Lower lobe of right lung (tissue), 2 donors: ENCODE measurements at regions not wholly inside any gene's neighbourhood (a gene's known extent, or its start where the extent isn't known, plus 50 kb on each side); places are given as distances from the start of the nearest gene placed in this dataset.

Source experiments
- ATAC-seq, 2 donors: fragments of 200-7000 bp; cut with Tn5 transposase; one replicate each; pipeline ENCODE4 v1.9.1; 2020 to 2022; ENCODE audit warnings: mild to moderate bottlenecking in 2 of 2, moderate library complexity in 2 of 2
- DNase-seq: peaks from one replicate; pipeline ENCODE4 v3.0.0-alpha.2; 2020
- H3K27ac ChIP-seq: fragments of 200-600 bp; one replicate; pipeline ENCODE4 v1.8.0; 2022
- H3K27me3 ChIP-seq: fragments of 200-600 bp; one replicate; pipeline ENCODE4 v1.8.0; 2022; ENCODE audit warnings: low read depth
- H3K36me3 ChIP-seq: fragments of 200-600 bp; one replicate; pipeline ENCODE4 v1.8.0; 2022; ENCODE audit warnings: mild to moderate bottlenecking
- H3K4me1 ChIP-seq: fragments of 200-600 bp; one replicate; pipeline ENCODE4 v1.8.0; 2022
- H3K4me3 ChIP-seq: fragments of 200-600 bp; one replicate; pipeline ENCODE4 v1.8.0; 2022; ENCODE audit warnings: mild to moderate bottlenecking
- H3K9me3 ChIP-seq: fragments of 200-600 bp; one replicate; pipeline ENCODE4 v1.8.0; 2022
- CTCF ChIP-seq: fragments of 200-600 bp; IDR thresholded peaks from one replicate; pipeline ENCODE4 v1.8.0; 2022; ENCODE audit warnings: antibody characterized with exemption, mild to moderate bottlenecking
- intact Hi-C: fragments of 100-400 bp; cut with DNase I; formaldehyde crosslinking; loops from one replicate; pipeline ENCODE4 v1.11.0; 2022
- donor health status: DM: no; HTN: yes; CAD: no; lungs with severe emphysema.

- Histone ChIP-seq H3K9me3 (no peaks in the 10 kb centered on the region), H3K4me3 (no peak overlapping the region), H3K4me1 (no peaks in the 10 kb centered on the region), H3K36me3 (no peaks in the 10 kb centered on the region), H3K27me3 (no peaks in the 10 kb centered on the region), H3K27ac (peak overlapping the region; percentile 24)
- TF ChIP-seq CTCF: no peak
- peak; percentile 42 to 68 for ATAC-seq
- intact Hi-C loops: no loop called here
- no peak for DNase-seq
Measured at GRCh38 chr5:8843771-8844170, 702.1 kb downstream of the SEMA5A start.

- DNase-seq: no peak
- Histone ChIP-seq H3K27me3 (no peaks in the 10 kb centered on the region), H3K9me3 (no peaks in the 10 kb centered on the region), H3K27ac (peak overlapping the region; percentile 24), H3K4me1 (no peaks in the 10 kb centered on the region), H3K36me3 (no peaks in the 10 kb centered on the region), H3K4me3 (no peak overlapping the region)
- peak in 1 of 2 donors; percentile 9 for ATAC-seq
- no peak for TF ChIP-seq CTCF
- intact Hi-C loops: no loop called here
Measured at GRCh38 chr5:8844206-8844605, 701.7 kb downstream of the SEMA5A start.

GRCh38 chr5:8844847-8845246 is 701.0 kb downstream of the SEMA5A start:
- no peaks in the 10 kb centered on the region for H3K36me3 ChIP-seq
- ATAC-seq (no peak), DNase-seq (no peak)
- no peaks in the 10 kb centered on the region for H3K4me1 ChIP-seq
- no peaks in the 10 kb centered on the region for H3K27me3 ChIP-seq
- no peak for TF ChIP-seq CTCF
- no peak overlapping the region for H3K4me3 ChIP-seq
- intact Hi-C loops: no loop called here
- no peaks in the 10 kb centered on the region for H3K9me3 ChIP-seq
- H3K27ac ChIP-seq: peak overlapping the region; percentile 39

GRCh38 chr5:8845296-8845695 is 700.6 kb downstream of the SEMA5A start:
- intact Hi-C loops: no loop called here
- ATAC-seq: no peak
- Histone ChIP-seq H3K27ac (no peak overlapping the region), H3K9me3 (no peaks in the 10 kb centered on the region), H3K4me3 (no peak overlapping the region), H3K27me3 (no peaks in the 10 kb centered on the region), H3K36me3 (no peaks in the 10 kb centered on the region), H3K4me1 (no peaks in the 10 kb centered on the region)
- no peak for DNase-seq
- no peak for TF ChIP-seq CTCF

GRCh38 chr5:8848366-8848765 is 697.5 kb downstream of the SEMA5A start:
- H3K4me3 ChIP-seq: no peak overlapping the region
- H3K9me3 ChIP-seq: no peaks in the 10 kb centered on the region
- TF ChIP-seq CTCF: no peak
- H3K36me3 ChIP-seq: no peaks in the 10 kb centered on the region
- H3K27ac ChIP-seq: no peak overlapping the region
- ATAC-seq (no peak), DNase-seq (no peak)
- H3K27me3 ChIP-seq: no peaks in the 10 kb centered on the region
- intact Hi-C loops: no loop called here
- no peaks in the 10 kb centered on the region for H3K4me1 ChIP-seq
